Activated naive CD4-positive, alpha-beta T cell treated with anti-CD3 and anti-CD28 coated beads for 36 hours (primary cell): ENCODE measurements at regions not wholly inside any gene's neighbourhood (a gene's known extent, or its start where the extent isn't known, plus 50 kb on each side); places are given as distances from the start of the nearest gene placed in this dataset.

ENCODE experiments used
- CTCF ChIA-PET: fragments of 350-600 bp; sonication (Branson Sonifier 250); formaldehyde crosslinking; loops from one replicate; lab custom pipeline; 2021; ENCODE audit warnings: antibody characterized with exemption; lab: Charles Lee
- DNase-seq: peaks from one replicate; pipeline ENCODE4 v3.0.0-alpha.2; 2020
- H3K27ac Mint-ChIP-seq: one replicate; pipeline ENCODE4 v1.8.0; 2021; ENCODE audit warnings: mild to moderate bottlenecking, mixed read lengths
- H3K27me3 Mint-ChIP-seq: one replicate; pipeline ENCODE4 v1.8.0; 2021; ENCODE audit warnings: low read depth, mixed read lengths
- H3K36me3 Mint-ChIP-seq: one replicate; pipeline ENCODE4 v1.8.0; 2021; ENCODE audit warnings: low read depth, mixed read lengths
- H3K4me1 Mint-ChIP-seq: one replicate; pipeline ENCODE4 v1.8.0; 2021; ENCODE audit warnings: low read depth, mixed read lengths
- H3K4me3 Mint-ChIP-seq: one replicate; pipeline ENCODE4 v1.8.0; 2021; ENCODE audit warnings: mild to moderate bottlenecking, moderate library complexity, mixed read lengths
- H3K9me3 Mint-ChIP-seq: one replicate; pipeline ENCODE4 v1.8.0; 2021; ENCODE audit warnings: mixed read lengths
- intact Hi-C: fragments of 100-400 bp; cut with micrococcal nuclease; formaldehyde crosslinking; loops from one replicate; pipeline ENCODE4 v1.15.1; 2023

DNA sequence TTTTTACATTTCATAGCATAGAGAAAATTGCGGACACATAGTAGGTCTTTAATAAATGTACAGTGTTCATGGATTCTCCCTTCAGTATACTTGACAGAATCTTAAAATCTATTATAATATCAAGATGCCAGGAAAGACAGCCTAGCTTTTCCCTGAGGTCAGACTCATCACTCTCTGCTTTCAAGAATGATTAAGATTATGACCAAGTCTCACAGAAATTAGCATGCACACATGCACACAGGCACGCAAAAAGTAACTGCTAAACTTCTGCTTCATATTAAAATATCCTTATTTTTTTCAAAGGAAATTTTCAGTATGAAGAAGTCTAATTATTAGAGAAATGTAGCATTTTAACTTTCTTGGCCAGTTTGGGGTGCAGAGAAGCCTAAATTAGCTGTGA, 493.8 kb upstream of the NECTIN3 start:
- Mint-ChIP-seq H3K4me3 (no peak overlapping the region), H3K27me3 (no peaks in the 10 kb centered on the region), H3K4me1 (no peaks in the 10 kb centered on the region), H3K9me3 (no peaks in the 10 kb centered on the region), H3K36me3 (no peaks in the 10 kb centered on the region), H3K27ac (no peak overlapping the region)
- no peak for DNase-seq
- intact Hi-C loops: no loop called here
- CTCF ChIA-PET: interaction anchor here (0.7 kb wide), 1 partner anchor 106 kb away, joined by 3 read pairs; no protein-coding TSS in a partner anchor

DNA sequence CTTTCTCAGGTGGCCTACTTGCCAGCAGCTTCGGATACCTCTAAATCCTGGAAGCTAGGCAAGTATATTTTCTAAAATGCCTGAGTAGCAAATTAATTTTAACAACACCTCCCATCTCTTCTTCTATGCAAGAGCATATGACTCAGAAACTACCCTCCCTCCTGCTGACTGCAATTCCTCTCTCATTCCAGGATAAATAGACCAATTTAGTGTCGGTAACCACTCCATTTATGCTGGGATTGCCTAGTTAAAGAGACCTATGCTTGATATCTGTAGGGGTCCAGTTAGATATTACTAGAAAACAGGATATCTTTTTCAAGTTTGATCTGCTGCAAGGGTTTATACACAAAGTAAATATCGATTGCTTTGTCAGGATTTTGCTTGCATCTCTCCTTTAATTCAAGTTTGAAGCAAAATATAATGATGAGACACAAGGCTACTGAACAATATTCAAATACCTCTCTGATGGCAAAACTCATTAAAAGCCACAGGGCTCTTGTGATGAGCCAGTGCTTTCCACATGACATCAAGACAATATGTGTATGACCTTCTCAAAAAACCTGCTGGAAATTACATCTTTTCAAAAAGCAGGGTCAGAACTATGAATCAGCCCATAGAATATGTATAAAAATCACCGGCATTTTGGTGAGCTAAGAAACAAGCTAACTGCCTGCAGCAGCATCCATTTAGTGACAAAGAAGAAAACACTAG, 491.6 kb upstream of the NECTIN3 start:
- H3K36me3 Mint-ChIP-seq: no peaks in the 10 kb centered on the region
- CTCF ChIA-PET: no interaction called here
- H3K27me3 Mint-ChIP-seq: no peaks in the 10 kb centered on the region
- H3K27ac Mint-ChIP-seq: no peak overlapping the region
- intact Hi-C loops: no loop called here
- no peak overlapping the region for H3K4me3 Mint-ChIP-seq
- DNase-seq: no peak
- no peaks in the 10 kb centered on the region for H3K4me1 Mint-ChIP-seq
- H3K9me3 Mint-ChIP-seq: no peaks in the 10 kb centered on the region

DNA sequence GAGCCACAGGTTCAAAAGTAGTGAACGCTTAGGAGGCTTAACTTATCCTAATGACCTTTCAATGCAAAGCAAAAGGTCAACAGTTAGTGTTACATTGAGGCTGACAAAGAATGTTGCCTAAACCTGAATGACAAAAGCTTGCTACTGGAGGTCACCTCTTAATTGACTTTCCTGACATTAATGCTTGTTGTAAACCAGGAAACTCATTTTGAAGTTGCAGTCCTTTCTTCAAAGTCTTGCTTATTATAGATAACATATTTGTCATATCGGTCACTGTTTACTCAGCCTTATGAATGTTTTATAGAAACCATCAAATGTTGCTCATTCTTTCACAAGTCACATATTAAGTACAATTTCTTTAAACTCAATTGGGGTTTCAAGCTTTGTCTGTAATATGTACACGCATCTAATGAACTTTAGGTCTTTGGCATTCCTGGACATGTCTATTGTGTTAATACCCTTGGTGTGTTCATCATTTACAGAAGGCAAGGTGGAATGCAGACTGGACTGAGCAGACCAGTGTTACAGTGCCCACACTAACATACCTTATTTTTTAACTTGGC, 488.2 kb upstream of the NECTIN3 start:
- CTCF ChIA-PET: no interaction called here
- intact Hi-C loops: no loop called here
- no peaks in the 10 kb centered on the region for H3K9me3 Mint-ChIP-seq

GRCh38 chr3:110588906-110589305, 482.7 kb upstream of the NECTIN3 start:
- CTCF ChIA-PET: no interaction called here

More for the DNA sequence above, 488.2 kb upstream of the NECTIN3 start:
- no peak for DNase-seq
- Mint-ChIP-seq H3K4me3 (no peak overlapping the region), H3K27ac (no peak overlapping the region), H3K4me1 (no peaks in the 10 kb centered on the region), H3K36me3 (no peaks in the 10 kb centered on the region), H3K27me3 (peaks cover 4% of the 10 kb centered on the region)

DNA sequence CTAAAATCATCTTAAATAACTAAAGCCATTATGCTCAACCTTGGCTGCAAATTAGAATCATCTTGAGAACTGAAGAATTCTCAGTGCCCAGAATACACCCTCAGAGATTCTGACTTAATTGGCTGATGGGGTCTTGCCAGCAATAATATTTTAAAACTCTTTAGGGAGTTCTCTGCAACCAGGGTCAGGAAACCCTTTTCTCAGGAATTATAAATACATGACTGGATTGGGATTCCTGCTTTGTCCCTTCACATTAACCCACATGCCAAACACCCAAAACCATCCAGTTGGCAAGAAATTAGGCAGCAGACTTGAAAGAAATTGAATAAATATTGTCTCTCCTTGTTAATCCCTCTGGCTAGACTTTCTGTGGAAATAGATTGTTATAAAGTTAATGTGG, 482.3 kb upstream of the NECTIN3 start:
- Mint-ChIP-seq H3K4me1 (no peaks in the 10 kb centered on the region), H3K27ac (no peak overlapping the region), H3K27me3 (peaks cover 4% of the 10 kb centered on the region), H3K9me3 (peaks cover 4% of the 10 kb centered on the region), H3K36me3 (no peaks in the 10 kb centered on the region), H3K4me3 (no peak overlapping the region)
- DNase-seq: no peak
- CTCF ChIA-PET: no interaction called here
- intact Hi-C loops: no loop called here

More at GRCh38 chr3:110588906-110589305, 482.7 kb upstream of the NECTIN3 start:
- no peaks in the 10 kb centered on the region for H3K4me1 Mint-ChIP-seq
- H3K36me3 Mint-ChIP-seq: no peaks in the 10 kb centered on the region
- no peak overlapping the region for H3K4me3 Mint-ChIP-seq
- intact Hi-C loops: no loop called here
- no peak overlapping the region for H3K27ac Mint-ChIP-seq
- H3K27me3 Mint-ChIP-seq: peaks cover 4% of the 10 kb centered on the region
- DNase-seq: no peak
- no peaks in the 10 kb centered on the region for H3K9me3 Mint-ChIP-seq

- intact Hi-C loops: no loop called here
- no peaks in the 10 kb centered on the region for H3K36me3 Mint-ChIP-seq
- no peaks in the 10 kb centered on the region for H3K27me3 Mint-ChIP-seq
- CTCF ChIA-PET: no interaction called here
- H3K27ac Mint-ChIP-seq: no peak overlapping the region
- H3K9me3 Mint-ChIP-seq: peaks cover 8% of the 10 kb centered on the region
- H3K4me3 Mint-ChIP-seq: no peak overlapping the region
- DNase-seq: no peak
- H3K4me1 Mint-ChIP-seq: no peaks in the 10 kb centered on the region
Observed at GRCh38 chr3:110593749-110594148, 477.9 kb upstream of the NECTIN3 start.

DNA sequence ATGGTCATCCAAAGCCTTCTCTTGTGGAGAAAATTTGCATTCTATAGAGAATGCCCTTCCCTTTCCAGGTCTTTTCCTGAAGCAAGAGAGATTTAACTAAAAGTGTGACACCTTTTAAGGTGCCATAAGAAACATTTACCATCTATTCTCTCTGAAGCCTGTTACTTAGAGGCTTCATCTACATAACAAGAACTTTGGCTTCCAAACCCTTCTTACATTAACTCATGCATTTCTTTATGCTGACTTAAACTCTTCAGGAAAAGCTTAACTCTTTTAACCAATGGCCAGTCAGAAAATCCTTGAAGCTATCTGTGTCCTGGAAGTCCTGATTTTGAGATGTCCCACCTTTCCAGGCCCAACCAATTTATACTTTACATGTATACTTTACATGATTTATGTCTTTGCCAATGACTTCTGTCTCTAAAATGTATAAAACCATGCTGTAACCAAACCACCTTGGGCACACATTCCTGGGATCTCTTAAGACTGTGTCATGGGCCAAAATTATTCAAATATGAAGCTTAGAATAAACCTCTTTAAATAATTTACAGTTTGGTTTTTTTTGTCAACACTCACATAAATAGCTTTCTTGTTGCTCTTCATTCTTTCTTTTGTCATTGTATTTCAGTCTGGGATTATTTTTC, 472.6 kb upstream of the NECTIN3 start:
- H3K9me3 Mint-ChIP-seq: peaks cover 8% of the 10 kb centered on the region
- no peaks in the 10 kb centered on the region for H3K36me3 Mint-ChIP-seq
- DNase-seq: no peak
- intact Hi-C loops: no loop called here
- H3K4me3 Mint-ChIP-seq: no peak overlapping the region
- H3K27me3 Mint-ChIP-seq: peaks cover 3% of the 10 kb centered on the region
- no peaks in the 10 kb centered on the region for H3K4me1 Mint-ChIP-seq
- CTCF ChIA-PET: no interaction called here
- H3K27ac Mint-ChIP-seq: no peak overlapping the region

GRCh38 chr3:110608566-110608965, 463.1 kb upstream of the NECTIN3 start:
- H3K4me1 Mint-ChIP-seq: no peaks in the 10 kb centered on the region
- H3K4me3 Mint-ChIP-seq: no peak overlapping the region
- intact Hi-C loops: no loop called here
- H3K27ac Mint-ChIP-seq: no peak overlapping the region
- no peaks in the 10 kb centered on the region for H3K9me3 Mint-ChIP-seq
- CTCF ChIA-PET: interaction anchor here (0.7 kb wide), 1 partner anchor 1184 kb away, joined by 3 read pairs; no protein-coding TSS in a partner anchor
- peaks cover 13% of the 10 kb centered on the region for H3K27me3 Mint-ChIP-seq
- H3K36me3 Mint-ChIP-seq: no peaks in the 10 kb centered on the region
- no peak for DNase-seq

DNA sequence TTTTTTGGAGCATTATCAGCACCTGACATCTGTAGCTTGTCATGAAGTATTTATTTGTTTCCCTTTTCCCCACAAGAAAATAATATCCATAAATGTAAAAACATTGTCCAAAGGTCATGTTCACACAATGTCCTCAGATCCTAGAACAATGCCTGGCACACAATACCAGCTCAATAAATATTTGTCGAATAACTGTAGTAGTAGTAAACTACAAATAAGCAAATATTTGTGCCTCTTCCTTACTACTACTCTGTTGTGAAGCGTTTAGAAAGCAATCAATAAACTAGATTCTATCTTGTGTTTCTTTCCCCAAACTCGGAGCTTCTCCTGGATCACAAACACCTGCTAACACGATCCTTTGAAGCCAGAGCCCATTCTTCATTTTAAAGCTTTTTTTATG, 459.6 kb upstream of the NECTIN3 start:
- Mint-ChIP-seq H3K36me3 (no peaks in the 10 kb centered on the region), H3K9me3 (no peaks in the 10 kb centered on the region), H3K4me3 (no peak overlapping the region), H3K27me3 (peaks cover 13% of the 10 kb centered on the region), H3K27ac (no peak overlapping the region), H3K4me1 (no peaks in the 10 kb centered on the region)
- intact Hi-C loops: no loop called here
- DNase-seq: no peak
- CTCF ChIA-PET: no interaction called here

DNA sequence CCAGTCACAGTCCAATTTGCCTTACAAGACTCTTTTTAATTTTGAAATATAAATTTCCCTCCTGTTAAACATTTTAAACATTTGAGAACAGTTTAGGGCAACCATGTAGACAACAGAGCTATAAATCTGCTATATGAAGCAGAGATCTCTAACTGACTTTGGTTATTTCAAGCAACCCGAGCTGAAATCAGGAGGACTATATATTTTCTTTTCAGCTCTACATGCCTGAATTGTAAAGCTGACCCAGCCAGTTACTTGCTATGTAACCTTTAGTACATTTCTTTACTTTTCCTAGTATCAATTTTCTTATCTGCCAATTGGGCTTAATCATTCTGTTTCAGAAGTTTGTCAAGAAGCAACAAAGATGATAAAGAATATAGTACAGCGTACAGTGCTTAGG, 457.4 kb upstream of the NECTIN3 start:
- DNase-seq: no peak
- H3K27me3 Mint-ChIP-seq: peaks cover 8% of the 10 kb centered on the region
- H3K4me3 Mint-ChIP-seq: no peak overlapping the region
- H3K4me1 Mint-ChIP-seq: no peaks in the 10 kb centered on the region
- intact Hi-C loops: no loop called here
- H3K36me3 Mint-ChIP-seq: no peaks in the 10 kb centered on the region
- no peak overlapping the region for H3K27ac Mint-ChIP-seq
- H3K9me3 Mint-ChIP-seq: no peaks in the 10 kb centered on the region
- CTCF ChIA-PET: no interaction called here

GRCh38 chr3:110615454-110615853, 456.2 kb upstream of the NECTIN3 start:
- CTCF ChIA-PET: no interaction called here
- Mint-ChIP-seq H3K4me1 (no peaks in the 10 kb centered on the region), H3K27ac (no peak overlapping the region), H3K9me3 (no peaks in the 10 kb centered on the region), H3K4me3 (no peak overlapping the region), H3K27me3 (peaks cover 8% of the 10 kb centered on the region), H3K36me3 (no peaks in the 10 kb centered on the region)
- DNase-seq: no peak
- intact Hi-C loops: no loop called here

GRCh38 chr3:110618512-110619226, 452.9 kb upstream of the NECTIN3 start:
- no peak for DNase-seq
- Mint-ChIP-seq H3K27ac (no peak overlapping the region), H3K27me3 (peaks cover 4% of the 10 kb centered on the region), H3K4me1 (no peaks in the 10 kb centered on the region), H3K36me3 (no peaks in the 10 kb centered on the region), H3K9me3 (no peaks in the 10 kb centered on the region), H3K4me3 (no peak overlapping the region)
- CTCF ChIA-PET: no interaction called here
- intact Hi-C loops: no loop called here
